A673 (cell line): ENCODE measurements at regions not wholly inside any gene's neighbourhood (a gene's known extent, or its start where the extent isn't known, plus 50 kb on each side); places are given as distances from the start of the nearest gene placed in this dataset.

ENCODE experiments used
- BruUV-seq: library from RNA; stranded (reverse); fragments of 400-500 nt; replicated peaks from 2 replicates; lab custom pipeline; 2021; lab: Mats Ljungman, UMichigan
- CTCF ChIA-PET: fragments of 300-600 bp; sonication (Branson Sonifier 250); formaldehyde crosslinking; loops from one replicate; lab custom pipeline; 2022; ENCODE audit warnings: antibody characterized with exemption; lab: Charles Lee
- POLR2A ChIA-PET: fragments of 300-600 bp; sonication (Branson Sonifier 250); formaldehyde crosslinking; loops from one replicate; lab custom pipeline; 2022; ENCODE audit warnings: antibody characterized with exemption; ENCODE audit not compliant: low non-redundant PET; lab: Charles Lee
- DNase-seq: peaks from one replicate; pipeline ENCODE4 v3.0.0-alpha.2; 2015; ENCODE audit warnings: low spot score
- H3K27ac ChIP-seq: fragments of 200-600 bp; sonication (generic); 2 replicates; pipeline ENCODE4 v1.5.1; 2016; ENCODE audit warnings: mixed run types, low read depth, mild to moderate bottlenecking, mixed read lengths, antibody characterized with exemption, low read length; ENCODE audit not compliant: poor library complexity, severe bottlenecking
- H3K27me3 ChIP-seq: fragments of 200-600 bp; sonication (generic); replicated peaks from 2 replicates; pipeline ENCODE4 v1.6.1; 2017; ENCODE audit warnings: mixed run types, low read depth, mild to moderate bottlenecking, mixed read lengths, antibody characterized with exemption, low read length; ENCODE audit not compliant: insufficient read depth, poor library complexity
- H3K36me3 ChIP-seq: fragments of 200-600 bp; sonication (generic); 2 replicates; pipeline ENCODE4 v1.6.1; 2016; ENCODE audit warnings: mixed run types, mild to moderate bottlenecking, mixed read lengths, antibody characterized with exemption, low read length; ENCODE audit not compliant: insufficient read depth, poor library complexity, severe bottlenecking
- H3K4me1 ChIP-seq: fragments of 200-600 bp; sonication (generic); 2 replicates; pipeline ENCODE4 v1.6.1; 2017; ENCODE audit warnings: mixed run types, mild to moderate bottlenecking, mixed read lengths, antibody characterized with exemption, low read length; ENCODE audit not compliant: insufficient read depth, poor library complexity, severe bottlenecking
- H3K4me3 ChIP-seq: fragments of 200-600 bp; sonication (generic); 2 replicates; pipeline ENCODE4 v1.5.1; 2016; ENCODE audit warnings: low read depth, mixed run types, mild to moderate bottlenecking, mixed read lengths, low read length; ENCODE audit not compliant: poor library complexity, severe bottlenecking
- H3K9me3 ChIP-seq: fragments of 200-600 bp; sonication (generic); 2 replicates; pipeline ENCODE4 v1.6.1; 2016; ENCODE audit warnings: mixed run types, low read depth, mild to moderate bottlenecking, mixed read lengths, antibody characterized with exemption, low read length; ENCODE audit not compliant: poor library complexity, severe bottlenecking
- EZH2 ChIP-seq: fragments of 200-600 bp; sonication (generic); IDR thresholded peaks from 2 replicates; pipeline ENCODE4 v1.6.1; 2017; ENCODE audit warnings: borderline replicate concordance, low read depth, mild to moderate bottlenecking, mixed read lengths, antibody characterized with exemption, low read length; ENCODE audit not compliant: poor library complexity, severe bottlenecking
- intact Hi-C: fragments of 100-400 bp; cut with micrococcal nuclease; formaldehyde crosslinking; loops from one replicate; pipeline ENCODE4 v1.10.0; 2022; ENCODE audit not compliant: unreplicated experiment
- TF ChIP-seq, protein P1 (sequence below): fragments of 300-800, 200-600 bp; sonication (generic); conservative IDR thresholded peaks from 2 replicates; pipeline ENCODE4 v1.5.1; 2017; ENCODE audit warnings: low read depth, mild to moderate bottlenecking, antibody characterized with exemption, low read length, moderate library complexity, mixed read lengths

DNA sequence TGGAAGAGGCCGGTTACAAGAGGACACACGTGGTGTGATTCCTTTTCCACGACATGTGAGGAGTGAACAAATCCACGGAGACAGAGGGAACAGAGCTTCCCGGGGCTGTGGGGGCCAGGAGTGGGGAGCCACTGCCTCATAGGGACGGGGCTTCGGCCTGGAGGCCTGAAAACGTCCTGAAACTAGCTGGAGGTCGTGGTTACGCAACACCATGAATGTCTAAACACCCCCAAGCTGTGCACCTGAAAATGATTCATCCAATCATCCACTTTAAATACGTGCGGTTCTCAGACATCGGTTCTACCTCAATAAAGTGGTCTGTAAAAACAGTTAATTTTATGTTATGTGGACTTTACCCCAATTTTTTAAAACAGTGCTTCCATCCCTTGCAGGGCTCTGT, 65.3 kb upstream of the PPP1R26 start:
- no peaks in the 10 kb centered on the region for H3K4me1 ChIP-seq
- no peak overlapping the region for H3K4me3 ChIP-seq
- H3K27me3 ChIP-seq: no peaks in the 10 kb centered on the region
- ChIA-PET CTCF (no interaction called here), POLR2A (no interaction called here)
- no peak for DNase-seq
- BruUV-seq: no TSS peak
- no peak overlapping the region for H3K27ac ChIP-seq
- H3K36me3 ChIP-seq: no peaks in the 10 kb centered on the region
- H3K9me3 ChIP-seq: no peaks in the 10 kb centered on the region
- intact Hi-C loops: loop anchor here (10.0 kb wide), 2 partner anchors 639 to 719 kb away; no protein-coding TSS in a partner anchor
- TF ChIP-seq, protein P1, sequence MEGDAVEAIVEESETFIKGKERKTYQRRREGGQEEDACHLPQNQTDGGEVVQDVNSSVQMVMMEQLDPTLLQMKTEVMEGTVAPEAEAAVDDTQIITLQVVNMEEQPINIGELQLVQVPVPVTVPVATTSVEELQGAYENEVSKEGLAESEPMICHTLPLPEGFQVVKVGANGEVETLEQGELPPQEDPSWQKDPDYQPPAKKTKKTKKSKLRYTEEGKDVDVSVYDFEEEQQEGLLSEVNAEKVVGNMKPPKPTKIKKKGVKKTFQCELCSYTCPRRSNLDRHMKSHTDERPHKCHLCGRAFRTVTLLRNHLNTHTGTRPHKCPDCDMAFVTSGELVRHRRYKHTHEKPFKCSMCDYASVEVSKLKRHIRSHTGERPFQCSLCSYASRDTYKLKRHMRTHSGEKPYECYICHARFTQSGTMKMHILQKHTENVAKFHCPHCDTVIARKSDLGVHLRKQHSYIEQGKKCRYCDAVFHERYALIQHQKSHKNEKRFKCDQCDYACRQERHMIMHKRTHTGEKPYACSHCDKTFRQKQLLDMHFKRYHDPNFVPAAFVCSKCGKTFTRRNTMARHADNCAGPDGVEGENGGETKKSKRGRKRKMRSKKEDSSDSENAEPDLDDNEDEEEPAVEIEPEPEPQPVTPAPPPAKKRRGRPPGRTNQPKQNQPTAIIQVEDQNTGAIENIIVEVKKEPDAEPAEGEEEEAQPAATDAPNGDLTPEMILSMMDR: no peak
- no peak for TF ChIP-seq EZH2

DNA sequence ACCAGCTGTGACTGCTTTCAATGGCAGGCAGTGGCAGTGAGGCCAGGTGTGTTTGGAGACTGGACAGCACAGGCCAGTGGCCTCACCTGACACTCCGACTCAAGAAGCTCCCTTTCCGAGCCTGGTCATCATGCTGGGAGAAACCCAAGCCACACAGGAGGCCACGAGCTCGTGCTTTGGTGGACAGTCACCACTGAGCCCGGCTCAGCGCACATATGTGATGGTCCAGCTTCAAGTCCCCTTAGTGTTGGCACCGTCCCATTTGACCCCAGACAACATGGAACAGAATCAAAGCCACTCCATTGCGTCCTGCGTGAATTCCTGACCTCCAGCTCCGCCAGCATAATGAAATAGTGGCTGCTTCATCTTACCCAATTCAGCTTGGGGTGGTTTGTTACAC, 64.0 kb upstream of the PPP1R26 start:
- no peaks in the 10 kb centered on the region for H3K36me3 ChIP-seq
- no peak overlapping the region for H3K4me3 ChIP-seq
- H3K4me1 ChIP-seq: no peaks in the 10 kb centered on the region
- DNase-seq: no peak
- no peak overlapping the region for H3K27ac ChIP-seq
- ChIA-PET POLR2A (no interaction called here), CTCF (interaction anchor here (0.6 to 0.9 kb wide), 2 partner anchors 207 to 329 kb away, joined by 3 read pairs; no protein-coding TSS in a partner anchor)
- BruUV-seq: no TSS peak
- intact Hi-C loops: loop anchor here (10.0 kb wide), 2 partner anchors 641 to 721 kb away; no protein-coding TSS in a partner anchor
- TF ChIP-seq, protein P1: no peak
- TF ChIP-seq EZH2: no peak
- H3K27me3 ChIP-seq: no peaks in the 10 kb centered on the region
- H3K9me3 ChIP-seq: no peaks in the 10 kb centered on the region

DNA sequence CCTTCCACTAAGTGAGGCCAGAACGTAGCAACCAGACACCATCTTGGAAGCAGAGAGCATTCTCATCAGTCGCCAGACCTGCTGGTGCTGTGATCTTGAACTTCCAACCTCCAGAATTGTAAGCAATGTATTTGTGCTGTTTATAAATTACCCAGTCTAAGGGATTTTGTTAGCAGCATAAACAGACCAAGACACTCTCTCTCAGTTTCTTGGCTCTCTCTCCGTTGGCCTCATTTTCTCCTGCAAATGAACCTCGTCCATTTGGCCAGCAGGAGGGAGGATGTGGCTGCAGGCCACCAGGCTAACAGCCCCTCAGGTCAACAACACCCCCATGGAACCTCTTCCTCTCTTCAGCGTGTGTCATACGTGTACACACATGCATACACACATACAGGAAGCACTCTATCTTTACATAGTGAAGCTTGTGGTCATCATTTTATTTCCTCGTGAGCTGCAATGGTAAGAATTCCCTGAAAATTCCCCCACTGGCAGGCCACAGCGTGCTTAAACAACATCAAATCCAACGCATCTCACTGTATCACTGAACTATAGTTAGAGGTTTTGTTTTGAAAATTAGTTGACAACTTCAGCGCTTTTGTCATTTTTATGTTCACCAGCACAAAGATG, 62.8 kb upstream of the PPP1R26 start:
- intact Hi-C loops: loop anchor here (10.0 kb wide), 2 partner anchors 642 to 722 kb away; no protein-coding TSS in a partner anchor
- no peak for TF ChIP-seq EZH2
- no peak overlapping the region for H3K4me3 ChIP-seq
- no peaks in the 10 kb centered on the region for H3K9me3 ChIP-seq
- no peaks in the 10 kb centered on the region for H3K4me1 ChIP-seq
- DNase-seq: no peak
- ChIA-PET CTCF (no interaction called here), POLR2A (no interaction called here)
- H3K27ac ChIP-seq: no peak overlapping the region
- no peaks in the 10 kb centered on the region for H3K36me3 ChIP-seq
- H3K27me3 ChIP-seq: no peaks in the 10 kb centered on the region
- BruUV-seq: no TSS peak

DNA sequence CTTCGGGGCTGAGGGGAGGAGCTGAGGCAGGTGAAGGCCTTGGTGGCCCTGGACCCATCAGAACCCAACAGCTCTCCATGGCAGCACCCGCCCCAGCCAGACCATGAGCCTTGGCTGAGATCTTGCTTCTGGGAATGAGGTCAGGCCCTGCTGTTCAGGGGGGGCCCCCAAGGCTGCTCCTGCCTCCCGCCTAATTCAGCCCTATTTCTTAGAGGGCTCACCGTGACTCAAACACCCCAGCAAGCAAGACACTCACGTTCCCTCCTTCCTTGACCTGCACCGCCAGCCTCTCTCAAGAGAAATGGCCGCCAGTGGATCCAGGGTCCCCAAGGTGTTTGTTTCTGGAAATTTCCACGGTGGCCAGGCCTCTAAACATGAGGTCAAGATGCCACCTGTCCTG, 61.4 kb upstream of the PPP1R26 start:
- H3K27me3 ChIP-seq: no peaks in the 10 kb centered on the region
- POLR2A ChIA-PET: no interaction called here
- DNase-seq: no peak
- BruUV-seq: no TSS peak
- TF ChIP-seq EZH2: no peak
- TF ChIP-seq, protein P1: no peak
- no peaks in the 10 kb centered on the region for H3K36me3 ChIP-seq
- H3K9me3 ChIP-seq: no peaks in the 10 kb centered on the region
- CTCF ChIA-PET: no interaction called here
- no peak overlapping the region for H3K27ac ChIP-seq
- H3K4me3 ChIP-seq: no peak overlapping the region
- H3K4me1 ChIP-seq: no peaks in the 10 kb centered on the region
- intact Hi-C loops: loop anchor here (10.0 kb wide), 2 partner anchors 643 to 723 kb away; no protein-coding TSS in a partner anchor
